ENCODE measurements at regions not wholly inside any gene's neighbourhood (a gene's known extent, or its start where the extent isn't known, plus 50 kb on each side); places are given as distances from the start of the nearest gene placed in this dataset.

DNA sequence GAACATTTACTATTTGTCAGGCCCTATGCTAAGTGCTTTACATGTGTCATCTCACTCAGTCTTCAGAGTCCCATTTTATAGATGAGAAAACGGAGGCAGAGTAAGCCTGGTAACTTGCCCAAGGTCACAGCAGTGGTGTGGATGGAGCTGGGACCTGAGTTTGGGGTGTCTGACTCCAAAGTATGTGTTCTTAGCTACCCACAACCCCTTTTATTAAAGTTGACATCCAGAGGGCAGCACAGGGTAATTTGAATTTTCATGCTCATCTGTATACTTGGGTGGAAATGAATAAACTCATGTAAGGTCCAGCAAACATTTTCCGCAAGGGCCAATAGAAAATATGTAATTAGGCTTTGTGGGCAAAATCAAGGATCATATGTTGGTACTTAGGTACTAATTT, 93.4 kb upstream of the SLC25A48 start:
- WGBS (ENCODE audit: low lambda C conversion rate, missing lambda C conversion rate), result 93% methylated on average over 2 of the region's 2 CpGs
- Histone ChIP-seq H3K27ac (no peak overlapping the region), H3K4me2 (no peak overlapping the region)

DNA sequence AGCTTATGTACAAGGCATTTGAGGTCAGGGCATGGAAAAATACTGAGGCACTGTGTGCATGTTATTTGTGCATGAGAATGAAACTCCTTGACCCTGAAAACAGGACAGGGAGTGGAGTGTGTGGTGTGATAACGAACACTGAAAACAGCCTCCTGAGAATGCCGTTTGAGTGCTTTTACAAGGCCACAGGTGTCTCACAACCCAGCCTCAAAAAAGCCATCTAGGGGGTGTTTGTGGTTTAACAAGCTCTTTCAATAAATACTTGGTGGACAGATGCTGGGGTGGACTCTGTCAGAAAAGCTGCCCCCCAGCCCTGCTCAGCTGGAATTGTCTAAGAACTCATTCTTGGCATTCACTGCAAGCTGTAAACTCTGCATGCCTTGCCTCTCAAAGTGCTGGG, 94.0 kb upstream of the SLC25A48 start:
- no peaks in the 10 kb centered on the region for H3K9me2 ChIP-seq (replicated peaks; ENCODE audit: insufficient read depth)
- H3K4me2 ChIP-seq, result no peak overlapping the region
- no peaks in the 10 kb centered on the region for H3K27me3 ChIP-seq
- H2AFZ ChIP-seq, result no peak overlapping the region
- no peaks in the 10 kb centered on the region for H3K9me3 ChIP-seq (ENCODE audit: low read depth)
- no peak for DNase-seq (ENCODE audit: low spot score)
- H3K79me2 ChIP-seq, result no peaks in the 10 kb centered on the region
- H3K36me3 ChIP-seq (replicated peaks; ENCODE audit: insufficient read depth, low read depth), result no peaks in the 10 kb centered on the region
- no peaks in the 10 kb centered on the region for H4K20me1 ChIP-seq (ENCODE audit: insufficient read depth, poor library complexity, severe bottlenecking)
- peak overlapping the region; percentile 69 for H3K27ac ChIP-seq
- peaks cover 18% of the 10 kb centered on the region for H3K4me1 ChIP-seq (ENCODE audit: insufficient read depth)
- 26% methylated on average over 2 of the region's 2 CpGs for WGBS (ENCODE audit: low lambda C conversion rate, missing lambda C conversion rate)
- no peak overlapping the region for H3K4me3 ChIP-seq
- TF ChIP-seq, protein P1, sequence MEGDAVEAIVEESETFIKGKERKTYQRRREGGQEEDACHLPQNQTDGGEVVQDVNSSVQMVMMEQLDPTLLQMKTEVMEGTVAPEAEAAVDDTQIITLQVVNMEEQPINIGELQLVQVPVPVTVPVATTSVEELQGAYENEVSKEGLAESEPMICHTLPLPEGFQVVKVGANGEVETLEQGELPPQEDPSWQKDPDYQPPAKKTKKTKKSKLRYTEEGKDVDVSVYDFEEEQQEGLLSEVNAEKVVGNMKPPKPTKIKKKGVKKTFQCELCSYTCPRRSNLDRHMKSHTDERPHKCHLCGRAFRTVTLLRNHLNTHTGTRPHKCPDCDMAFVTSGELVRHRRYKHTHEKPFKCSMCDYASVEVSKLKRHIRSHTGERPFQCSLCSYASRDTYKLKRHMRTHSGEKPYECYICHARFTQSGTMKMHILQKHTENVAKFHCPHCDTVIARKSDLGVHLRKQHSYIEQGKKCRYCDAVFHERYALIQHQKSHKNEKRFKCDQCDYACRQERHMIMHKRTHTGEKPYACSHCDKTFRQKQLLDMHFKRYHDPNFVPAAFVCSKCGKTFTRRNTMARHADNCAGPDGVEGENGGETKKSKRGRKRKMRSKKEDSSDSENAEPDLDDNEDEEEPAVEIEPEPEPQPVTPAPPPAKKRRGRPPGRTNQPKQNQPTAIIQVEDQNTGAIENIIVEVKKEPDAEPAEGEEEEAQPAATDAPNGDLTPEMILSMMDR (IDR thresholded peaks at IDR 0.05; ENCODE audit: poor library complexity), result no peak
- TF ChIP-seq EZH2 (IDR thresholded peaks at IDR 0.05; ENCODE audit: borderline replicate concordance) (no peak), EZH2phosphoT487 (IDR thresholded peaks at IDR 0.05; ENCODE audit: low read depth, severe bottlenecking, unreplicated experiment) (no peak)

More for the DNA sequence above, 93.4 kb upstream of the SLC25A48 start:
- H3K79me2 ChIP-seq, result no peaks in the 10 kb centered on the region
- TF ChIP-seq EZH2phosphoT487 (IDR thresholded peaks at IDR 0.05; ENCODE audit: low read depth, severe bottlenecking, unreplicated experiment) (no peak), EZH2 (IDR thresholded peaks at IDR 0.05; ENCODE audit: borderline replicate concordance) (no peak)
- TF ChIP-seq, protein P1 (IDR thresholded peaks at IDR 0.05; ENCODE audit: poor library complexity), result peak; percentile 6
- no peaks in the 10 kb centered on the region for H3K9me3 ChIP-seq (ENCODE audit: low read depth)
- no peak for DNase-seq (ENCODE audit: low spot score)
- H4K20me1 ChIP-seq (ENCODE audit: insufficient read depth, poor library complexity, severe bottlenecking), result no peaks in the 10 kb centered on the region
- no peak overlapping the region for H2AFZ ChIP-seq
- no peaks in the 10 kb centered on the region for H3K9me2 ChIP-seq (replicated peaks; ENCODE audit: insufficient read depth)
- peaks cover 18% of the 10 kb centered on the region for H3K4me1 ChIP-seq (ENCODE audit: insufficient read depth)
- H3K27me3 ChIP-seq, result no peaks in the 10 kb centered on the region
- H3K4me3 ChIP-seq, result no peak overlapping the region
- H3K36me3 ChIP-seq (replicated peaks; ENCODE audit: insufficient read depth, low read depth), result no peaks in the 10 kb centered on the region

DNA sequence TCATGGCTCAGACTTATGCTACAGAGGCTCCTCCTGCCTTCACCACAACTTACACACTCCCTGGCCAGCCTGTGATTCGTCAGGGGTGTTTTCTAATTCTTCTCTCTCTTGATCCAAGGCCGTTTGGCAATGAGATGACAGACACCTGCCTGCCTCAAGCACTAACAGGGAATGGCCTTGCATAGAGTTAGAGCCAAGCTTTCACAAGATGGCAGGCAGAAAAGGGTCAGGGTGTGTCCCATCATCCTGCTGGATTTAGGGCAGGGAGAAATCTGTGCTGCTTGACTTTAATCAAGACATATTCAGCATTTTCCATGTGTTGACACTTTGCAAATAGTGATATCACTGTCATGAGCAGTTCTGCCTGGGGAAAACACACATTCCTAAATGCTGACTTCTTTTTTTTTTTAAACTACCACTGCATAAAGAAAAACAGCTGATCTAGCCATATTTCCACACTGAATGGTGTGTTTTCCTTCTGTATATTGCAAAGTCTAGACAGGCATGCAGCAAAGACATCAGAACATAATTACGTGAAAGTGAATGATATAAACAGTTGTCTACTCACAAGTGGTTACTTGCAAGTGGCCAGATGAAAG, 95.0 kb upstream of the SLC25A48 start:
- Histone ChIP-seq H3K4me2 (peak overlapping the region; percentile 17), H3K4me3 (no peak overlapping the region), H3K9me2 (replicated peaks; ENCODE audit: insufficient read depth) (no peaks in the 10 kb centered on the region), H2AFZ (no peak overlapping the region), H3K4me1 (ENCODE audit: insufficient read depth) (peaks cover 17% of the 10 kb centered on the region), H4K20me1 (ENCODE audit: insufficient read depth, poor library complexity, severe bottlenecking) (no peaks in the 10 kb centered on the region), H3K9me3 (ENCODE audit: low read depth) (no peaks in the 10 kb centered on the region), H3K79me2 (no peaks in the 10 kb centered on the region), H3K36me3 (replicated peaks; ENCODE audit: insufficient read depth, low read depth) (no peaks in the 10 kb centered on the region), H3K27ac (peak overlapping the region; percentile 75), H3K27me3 (no peaks in the 10 kb centered on the region)
- DNase-seq (ENCODE audit: low spot score), result peak; percentile 53
- 37% methylated on average over 3 of the region's 3 CpGs for WGBS (ENCODE audit: low lambda C conversion rate, missing lambda C conversion rate)
- TF ChIP-seq, protein P1 (IDR thresholded peaks at IDR 0.05; ENCODE audit: poor library complexity), result no peak
- TF ChIP-seq EZH2 (IDR thresholded peaks at IDR 0.05; ENCODE audit: borderline replicate concordance) (no peak), EZH2phosphoT487 (IDR thresholded peaks at IDR 0.05; ENCODE audit: low read depth, severe bottlenecking, unreplicated experiment) (no peak)
